K562 (cell line): ENCODE measurements at regions not wholly inside any gene's neighbourhood (a gene's known extent, or its start where the extent isn't known, plus 50 kb on each side); places are given as distances from the start of the nearest gene placed in this dataset.
A peak's percentile ranks its signal among the peaks of the same experiment; 100 is the strongest.

Experiments used
- ATAC-seq: fragments of 200-7000 bp; cut with Tn5 transposase; 3 replicates; pipeline ENCODE4 v1.9.1; 2020; ENCODE audit warnings: moderate library complexity
- BruUV-seq: library from RNA; stranded (reverse); fragments of 400-500 nt; replicated peaks from 2 replicates; lab custom pipeline; 2021; lab: Mats Ljungman, UMichigan
- CTCF ChIA-PET: fragments of 300-600 bp; formaldehyde crosslinking; extraction: SDS; loops from one replicate; lab custom pipeline; 2021; ENCODE audit warnings: low intra/inter-chr PET ratio; lab: Yijun Ruan, JAX
- POLR2A ChIA-PET: fragments of 300-600, 350-650 bp; sonication (Branson Sonifier 250); formaldehyde crosslinking; extraction: SDS; loops from one replicate; lab custom pipeline; 2021; ENCODE audit warnings: antibody characterized with exemption, inconsistent platforms; lab: Yijun Ruan, JAX
- DNase-seq, 4 experiments: peaks; one replicate each; pipeline versions ENCODE4 v3.0.0 to v3.0.0-alpha.2; 2011 to 2018; ENCODE audit warnings: low spot score in 3 of 4, mixed read lengths in 3 of 4; ENCODE audit errors: extremely low read depth in 1 of 4
- FAIRE-seq: peaks from 2 replicates; lab custom pipeline; 2011; peaks lifted over from hg19 to GRCh38; lab: Jason Lieb, UNC
- H2AFZ ChIP-seq: 2 replicates; pipeline ENCODE4 v1.6.0; 2011; ENCODE audit warnings: low read depth, low read length, control low read depth, inconsistent platforms
- H3K27ac ChIP-seq: fragments of 200-600 bp; 3 replicates; pipeline ENCODE4 v1.8.0; 2011; ENCODE audit warnings: low read depth, mild to moderate bottlenecking, control low read depth, inconsistent platforms, low read length, moderate library complexity, mixed read lengths; ENCODE audit errors: extremely low read depth
- H3K27me3 ChIP-seq, 2 experiments: fragments of 300-600 bp in 1 of 2; 2 replicates in 1 of 2; 3 replicates in 1 of 2; pipeline versions ENCODE4 v1.6.0 to v1.8.0; 2011; ENCODE audit warnings: inconsistent platforms in 2 of 2, low read length in 2 of 2, mild to moderate bottlenecking in 1 of 2, mixed read lengths in 1 of 2, moderate library complexity in 1 of 2; ENCODE audit not compliant: control insufficient read depth in 2 of 2, insufficient read depth in 2 of 2
- H3K36me3 ChIP-seq: fragments of 300-600 bp; 3 replicates; pipeline ENCODE4 v1.8.0; 2011; ENCODE audit warnings: mild to moderate bottlenecking, low read length, inconsistent platforms; ENCODE audit not compliant: control insufficient read depth, insufficient read depth
- H3K4me1 ChIP-seq, 2 experiments: fragments of 200-600 bp in 1 of 2; replicated peaks in 1 of 2; 2 replicates in 1 of 2; 3 replicates in 1 of 2; pipeline versions ENCODE4 v1.5.1 to v1.8.0; 2011; ENCODE audit warnings: inconsistent platforms in 2 of 2, low read length in 2 of 2, mild to moderate bottlenecking in 1 of 2, mixed read lengths in 1 of 2, moderate library complexity in 1 of 2; ENCODE audit not compliant: control insufficient read depth in 2 of 2, insufficient read depth in 2 of 2
- H3K4me2 ChIP-seq: 2 replicates; pipeline ENCODE4 v1.6.1; 2011; ENCODE audit warnings: low read length, control low read depth, inconsistent platforms, mixed read lengths; ENCODE audit not compliant: insufficient read depth
- H3K4me3 ChIP-seq: fragments of 200-600 bp; sonication (generic), shearing (Covaris generic); 2 replicates; pipeline ENCODE4 v1.5.1; 2016; ENCODE audit warnings: control low read depth, inconsistent platforms
- H3K79me2 ChIP-seq: fragments of 200-600 bp; 3 replicates; pipeline ENCODE4 v1.8.0; 2011; ENCODE audit warnings: low read length, inconsistent platforms; ENCODE audit not compliant: control insufficient read depth, insufficient read depth
- H3K9ac ChIP-seq, 2 experiments: 2 replicates each; pipeline versions ENCODE4 v1.6.0 to v1.6.1; 2011; ENCODE audit warnings: low read depth in 2 of 2, low read length in 2 of 2, control low read depth in 1 of 2, inconsistent platforms in 1 of 2, mild to moderate bottlenecking in 1 of 2, mixed read lengths in 1 of 2; ENCODE audit not compliant: insufficient read depth in 1 of 2
- H3K9me1 ChIP-seq: one replicate; pipeline ENCODE4 v1.6.0; 2011; ENCODE audit warnings: inconsistent platforms, mild to moderate bottlenecking, low read length, moderate library complexity; ENCODE audit not compliant: control insufficient read depth, insufficient read depth
- H3K9me3 ChIP-seq: replicated peaks from 2 replicates; pipeline ENCODE4 v1.5.1; 2011; ENCODE audit warnings: low read depth, low read length, inconsistent platforms; ENCODE audit not compliant: control insufficient read depth, insufficient read depth
- H4K20me1 ChIP-seq: replicated peaks from 2 replicates; pipeline ENCODE4 v1.6.1; 2011; ENCODE audit warnings: low read length, inconsistent platforms, mixed read lengths; ENCODE audit not compliant: control insufficient read depth, insufficient read depth
- NBN ChIP-seq: fragments of 450-650 bp; IDR thresholded peaks from 2 replicates; pipeline ENCODE4 v1.6.1; 2016; ENCODE audit warnings: low read depth, mild to moderate bottlenecking
- NELFE ChIP-seq: IDR thresholded peaks from 2 replicates; pipeline ENCODE4 v1.6.1; 2011; ENCODE audit warnings: mild to moderate bottlenecking; ENCODE audit not compliant: insufficient read depth, insufficient read length
- TAF15 ChIP-seq: fragments of 200-400 bp; formaldehyde crosslinking; IDR thresholded peaks from 2 replicates; pipeline ENCODE4 v1.6.1; 2017; ENCODE audit warnings: mild to moderate bottlenecking, low read depth, low read length, moderate library complexity
- THRA ChIP-seq: fragments of 450-650 bp; IDR thresholded peaks from 2 replicates; pipeline ENCODE4 v1.6.1; 2017; ENCODE audit warnings: mild to moderate bottlenecking, moderate library complexity
- ZNF197 ChIP-seq: fragments of 200-800 bp; sonication (Bioruptor generic); IDR thresholded peaks from 2 replicates; pipeline ENCODE4 v1.6.1; 2016; ENCODE audit warnings: low read depth, missing genetic modification characterization, missing compliant biosample characterization
- ZNF280B ChIP-seq: fragments of 250-450 bp; sonication (Bioruptor Pico); IDR thresholded peaks from 2 replicates; pipeline ENCODE4 v1.5.1; 2021; ENCODE audit warnings: mild to moderate bottlenecking
- WGBS: fragments of 100-300 bp; shearing (Covaris generic); methylation state at CpG from one replicate; pipeline ENCODE4 v1.1.6; 2016; ENCODE audit warnings: low coverage, mixed read lengths; ENCODE audit not compliant: insufficient coverage; ENCODE audit errors: missing lambda C conversion rate; 5-methylcytosine and 5-hydroxymethylcytosine counted together
- in situ Hi-C: fragments of 300-500 bp; cut with MboI; formaldehyde crosslinking; loops from 4 replicates; pipeline ENCODE4 v1.15.0; 2018; ENCODE audit warnings: inconsistent platforms, mixed read lengths
- intact Hi-C: fragments of 100-400 bp; cut with micrococcal nuclease; formaldehyde crosslinking; loops from 2 replicates; pipeline ENCODE4 v1.14.2; 2022

DNA sequence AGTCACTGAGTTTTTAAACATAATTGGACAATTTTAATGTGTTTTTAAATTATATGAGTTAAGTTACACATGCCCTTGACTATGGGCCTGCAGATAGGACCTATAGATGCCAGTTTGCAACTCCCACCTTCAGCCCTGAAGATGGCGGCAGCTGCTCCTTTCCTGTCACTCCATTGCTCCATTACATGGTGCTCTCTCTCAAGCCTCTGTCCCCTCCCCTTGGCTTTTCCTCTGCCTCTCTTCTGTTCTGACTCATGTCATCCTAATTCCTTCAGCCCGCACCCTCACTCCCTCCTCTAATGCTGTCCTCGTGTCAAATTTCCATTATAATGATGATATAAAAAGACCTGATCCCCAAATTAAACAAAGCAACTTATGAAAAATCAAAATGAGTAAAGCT lies 133.7 kb upstream of the HNRNPA3 start:
- TF ChIP-seq THRA (no peak), NBN (no peak), NELFE (no peak), ZNF280B (CRISPR knock-in tag) (no peak), TAF15 (no peak), ZNF197 (CRISPR knock-in tag) (no peak)
- 0% methylated on average over 3 of the region's 3 CpGs for WGBS
- Histone ChIP-seq H3K4me3 (no peak overlapping the region), H3K4me2 (no peak overlapping the region), H3K9ac (no peak overlapping the region), H3K27ac (no peak overlapping the region), H3K9me1 (no peaks in the 10 kb centered on the region), H4K20me1 (no peaks in the 10 kb centered on the region), H3K9me3 (no peaks in the 10 kb centered on the region), H3K4me1 (no peaks in the 10 kb centered on the region), H3K27me3 (no peaks in the 10 kb centered on the region; a peak in 1 of 5 replicates), H3K36me3 (no peaks in the 10 kb centered on the region), H2AFZ (no peak overlapping the region), H3K79me2 (no peaks in the 10 kb centered on the region)
- in situ Hi-C loops (no loop called here), intact Hi-C loops (loop anchor here (5.0 kb wide), 1 partner anchor 68 kb away; no protein-coding TSS in a partner anchor)
- ChIA-PET POLR2A (interaction anchor here (1.0 to 1.3 kb wide), 2 partner anchors 37 to 41 kb away, joined by 3 read pairs; no protein-coding TSS in a partner anchor), CTCF (no interaction called here)
- peak; percentile 55 for ATAC-seq
- no TSS peak for BruUV-seq
- no peak for DNase-seq
- FAIRE-seq: no peak
